ENCODE measurements at regions not wholly inside any gene's neighbourhood (a gene's known extent, or its start where the extent isn't known, plus 50 kb on each side); places are given as distances from the start of the nearest gene placed in this dataset.
"Not testable (repeated sequence)": the region's sequence is repeated elsewhere in the genome, so short reads cannot be mapped to it uniquely, and the experiment has no call there.

GRCh38 chr11:129503646-129504045, 128.0 kb downstream of the BARX2 start:
- no peak for DNase-seq

- DNase-seq: no peak
These were observed 129.6 kb downstream of the BARX2 start for GRCh38 chr11:129505266-129505665.

- no peak for DNase-seq
These were observed 132.5 kb downstream of the BARX2 start for GRCh38 chr11:129508163-129508562.

- no peak for DNase-seq
These were observed 152.6 kb downstream of the BARX2 start for GRCh38 chr11:129528296-129528695.

- DNase-seq: no peak
These were observed 154.7 kb downstream of the BARX2 start for GRCh38 chr11:129530154-129530895.

- DNase-seq: no peak
These were observed 157.7 kb downstream of the BARX2 start for GRCh38 chr11:129533395-129533794.

- DNase-seq: no peak
These were observed 160.7 kb downstream of the BARX2 start for GRCh38 chr11:129536338-129536737.

GRCh38 chr11:129538323-129538722, 162.7 kb downstream of the BARX2 start:
- DNase-seq: no peak

GRCh38 chr11:129543515-129544290, 168.1 kb downstream of the BARX2 start:
- DNase-seq: no peak

- DNase-seq: no peak
These were observed 169.0 kb downstream of the BARX2 start for GRCh38 chr11:129544691-129545090.

GRCh38 chr11:129546266-129546665, 170.6 kb downstream of the BARX2 start:
- no peak for DNase-seq

GRCh38 chr11:129557421-129557820, 181.8 kb downstream of the BARX2 start:
- DNase-seq: no peak

GRCh38 chr11:129569007-129569406, 193.4 kb downstream of the BARX2 start:
- DNase-seq: no peak

- DNase-seq: not testable (repeated sequence)
These were observed 197.0 kb downstream of the BARX2 start for GRCh38 chr11:129572667-129573066.

- no peak for DNase-seq
These were observed 197.5 kb downstream of the BARX2 start for GRCh38 chr11:129573161-129573560.

GRCh38 chr11:129574431-129574830, 198.8 kb downstream of the BARX2 start:
- no peak for DNase-seq

- no peak for DNase-seq
These were observed 201.0 kb downstream of the BARX2 start for GRCh38 chr11:129576652-129577051.

- no peak for DNase-seq
These were observed 202.4 kb downstream of the BARX2 start for GRCh38 chr11:129578006-129578405.

- DNase-seq: no peak
These were observed 204.6 kb downstream of the BARX2 start for GRCh38 chr11:129580278-129580677.

GRCh38 chr11:129584316-129584715, 208.7 kb downstream of the BARX2 start:
- no peak for DNase-seq

GRCh38 chr11:129589190-129589860, 213.7 kb downstream of the BARX2 start:
- no peak for DNase-seq

- no peak for DNase-seq
These were observed 214.5 kb downstream of the BARX2 start for GRCh38 chr11:129590030-129590752.
